NT2/D1 (cell line): ENCODE measurements at regions not wholly inside any gene's neighbourhood (a gene's known extent, or its start where the extent isn't known, plus 50 kb on each side); places are given as distances from the start of the nearest gene placed in this dataset.
"Not testable (repeated sequence)": the region's sequence is repeated elsewhere in the genome, so short reads cannot be mapped to it uniquely, and the experiment has no call there.

Experiments used
- YY1 ChIP-seq: IDR thresholded peaks from 2 replicates; pipeline ENCODE4 v1.6.1; 2011; ENCODE audit not compliant: insufficient read length, insufficient read depth
- ZNF274 ChIP-seq: IDR thresholded peaks from 2 replicates; pipeline ENCODE4 v1.6.1; 2011; ENCODE audit warnings: mild to moderate bottlenecking, low read depth, low read length

DNA sequence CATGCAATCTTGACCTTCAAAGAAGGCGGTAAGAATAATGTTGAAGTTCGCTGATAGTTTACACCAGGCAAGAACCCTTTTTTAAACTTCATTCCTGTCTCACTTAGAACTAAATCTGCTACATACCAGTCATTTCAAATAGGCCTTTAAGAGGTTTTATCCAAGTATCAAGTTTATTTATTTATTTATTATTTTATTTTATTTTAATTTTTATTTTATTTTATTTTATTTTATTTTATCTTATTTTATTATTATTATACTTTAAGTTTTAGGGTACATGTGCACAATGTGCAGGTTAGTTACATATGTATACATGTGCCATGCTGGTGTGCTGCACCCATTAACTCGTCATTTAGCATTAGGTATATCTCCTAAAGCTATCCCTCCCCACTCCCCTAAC is 691.6 kb downstream of the ANKRD7 start:
- not testable (repeated sequence) for TF ChIP-seq YY1, ZNF274
